Bronchial epithelial cell (primary cell): ENCODE measurements at regions not wholly inside any gene's neighbourhood (a gene's known extent, or its start where the extent isn't known, plus 50 kb on each side); places are given as distances from the start of the nearest gene placed in this dataset.
"Not testable (repeated sequence)": the region's sequence is repeated elsewhere in the genome, so short reads cannot be mapped to it uniquely, and the experiment has no call there.

ENCODE experiments used
- DNase-seq: peaks from one replicate; pipeline ENCODE4 v3.0.0-alpha.2; 2010; ENCODE audit warnings: low read depth
- FAIRE-seq: peaks from 2 replicates; lab custom pipeline; 2011; peaks lifted over from hg19 to GRCh38; lab: Jason Lieb, UNC
- H3K27me3 ChIP-seq: 2 replicates; pipeline ENCODE4 v1.5.1; 2011; ENCODE audit warnings: low read length; ENCODE audit not compliant: control insufficient read depth, insufficient read depth
- H3K36me3 ChIP-seq: 2 replicates; pipeline ENCODE4 v1.5.1; 2011; ENCODE audit warnings: low read length; ENCODE audit not compliant: control insufficient read depth, insufficient read depth
- H3K4me3 ChIP-seq: 2 replicates; pipeline ENCODE4 v1.5.1; 2011; ENCODE audit warnings: mild to moderate bottlenecking, low read depth, low read length, control low read depth
- TF ChIP-seq, protein P1 (sequence below): IDR thresholded peaks from 2 replicates; pipeline ENCODE4 v1.5.1; 2011; ENCODE audit warnings: mild to moderate bottlenecking, moderate library complexity, low read length, control low read depth, inconsistent platforms; ENCODE audit not compliant: insufficient read depth, severe bottlenecking

DNA sequence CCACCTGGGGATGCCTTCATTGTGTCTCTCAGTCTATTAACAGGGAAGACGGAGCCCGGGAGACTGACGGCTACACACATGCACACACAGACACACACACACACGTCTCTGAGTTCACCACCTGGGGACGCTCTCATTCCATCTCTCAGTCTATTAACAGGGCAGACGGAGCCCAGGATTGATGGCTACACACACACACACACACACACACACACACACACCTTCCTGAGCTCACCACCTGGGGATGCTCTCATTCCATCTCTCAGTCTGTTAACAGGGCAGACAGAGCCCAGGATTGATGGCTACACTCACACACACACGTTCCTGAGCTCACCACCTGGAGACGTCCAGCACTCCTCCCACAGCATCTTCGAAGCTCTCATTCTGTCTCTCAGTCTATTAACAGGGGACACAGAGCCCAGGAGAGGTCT is 143.9 kb downstream of the OR4M2 start:
- Histone ChIP-seq H3K27me3 (no peaks in the 10 kb centered on the region), H3K36me3 (no peaks in the 10 kb centered on the region), H3K4me3 (no peak overlapping the region)
- DNase-seq (no peak), FAIRE-seq (peak; percentile 7)
- TF ChIP-seq, protein P1, sequence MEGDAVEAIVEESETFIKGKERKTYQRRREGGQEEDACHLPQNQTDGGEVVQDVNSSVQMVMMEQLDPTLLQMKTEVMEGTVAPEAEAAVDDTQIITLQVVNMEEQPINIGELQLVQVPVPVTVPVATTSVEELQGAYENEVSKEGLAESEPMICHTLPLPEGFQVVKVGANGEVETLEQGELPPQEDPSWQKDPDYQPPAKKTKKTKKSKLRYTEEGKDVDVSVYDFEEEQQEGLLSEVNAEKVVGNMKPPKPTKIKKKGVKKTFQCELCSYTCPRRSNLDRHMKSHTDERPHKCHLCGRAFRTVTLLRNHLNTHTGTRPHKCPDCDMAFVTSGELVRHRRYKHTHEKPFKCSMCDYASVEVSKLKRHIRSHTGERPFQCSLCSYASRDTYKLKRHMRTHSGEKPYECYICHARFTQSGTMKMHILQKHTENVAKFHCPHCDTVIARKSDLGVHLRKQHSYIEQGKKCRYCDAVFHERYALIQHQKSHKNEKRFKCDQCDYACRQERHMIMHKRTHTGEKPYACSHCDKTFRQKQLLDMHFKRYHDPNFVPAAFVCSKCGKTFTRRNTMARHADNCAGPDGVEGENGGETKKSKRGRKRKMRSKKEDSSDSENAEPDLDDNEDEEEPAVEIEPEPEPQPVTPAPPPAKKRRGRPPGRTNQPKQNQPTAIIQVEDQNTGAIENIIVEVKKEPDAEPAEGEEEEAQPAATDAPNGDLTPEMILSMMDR: no peak

DNA sequence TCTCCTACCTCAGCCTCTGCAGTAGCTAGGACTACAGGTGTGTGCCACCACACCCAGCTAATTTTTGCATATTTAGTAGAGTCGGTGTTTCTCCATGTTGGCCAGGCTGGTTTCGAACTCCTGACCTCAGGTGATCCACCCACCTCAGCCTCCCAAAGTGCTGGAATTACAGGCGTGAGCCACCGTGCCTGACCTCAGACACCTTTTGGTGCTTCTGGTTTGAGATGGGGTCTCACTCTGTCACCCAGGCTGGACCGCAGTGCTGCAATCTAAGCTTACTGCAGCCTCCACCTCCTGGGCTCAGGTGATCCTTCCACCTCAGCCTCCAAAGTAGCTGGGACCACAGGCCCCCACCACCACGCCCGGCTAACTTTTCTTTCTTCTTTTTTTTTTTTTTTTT is 144.6 kb downstream of the OR4M2 start:
- DNase-seq, H3K27me3 ChIP-seq, H3K36me3 ChIP-seq, H3K4me3 ChIP-seq, FAIRE-seq: not testable (repeated sequence)

DNA sequence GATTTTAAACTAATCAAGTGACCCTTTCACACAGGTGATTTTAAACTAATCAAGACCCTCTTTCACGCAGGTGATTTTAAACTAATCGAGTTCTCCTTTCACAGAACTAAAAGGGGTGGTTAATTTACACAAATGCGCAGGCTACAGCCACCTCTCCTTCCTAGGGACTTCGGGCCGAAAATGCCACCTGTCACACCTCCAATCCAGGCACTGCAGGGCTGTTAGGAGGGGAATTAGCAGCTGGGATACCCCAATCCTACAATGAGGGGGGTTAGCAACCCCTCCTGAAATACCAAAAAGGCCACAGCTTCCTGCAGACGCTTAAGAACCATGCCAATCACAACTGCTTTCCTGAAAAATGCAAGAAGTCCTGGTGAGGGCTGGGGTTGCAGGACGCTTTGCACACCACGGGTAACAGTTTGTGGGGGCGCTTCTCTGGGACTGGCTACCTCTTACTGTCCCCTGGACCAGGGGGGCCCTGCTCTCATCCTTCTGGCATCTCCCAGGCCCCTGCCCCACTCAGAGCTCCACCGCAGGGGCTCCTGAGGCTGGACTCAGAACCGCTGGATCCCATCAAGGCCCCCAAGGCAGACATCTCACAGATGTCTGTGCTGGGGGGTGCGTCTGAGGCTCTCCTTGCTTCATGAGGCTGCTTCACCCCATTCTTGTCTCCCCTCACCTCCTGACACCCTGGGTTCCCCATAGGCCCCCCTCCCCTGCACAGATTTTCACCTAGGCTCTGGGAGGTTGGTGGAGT is 145.9 kb downstream of the OR4M2 start:
- DNase-seq (no peak), FAIRE-seq (no peak)
- H3K4me3 ChIP-seq: no peak overlapping the region
- H3K36me3 ChIP-seq: no peaks in the 10 kb centered on the region
- H3K27me3 ChIP-seq: no peaks in the 10 kb centered on the region
- TF ChIP-seq, protein P1: no peak

- TF ChIP-seq, protein P1: no peak
- Histone ChIP-seq H3K36me3 (no peaks in the 10 kb centered on the region), H3K4me3 (no peak overlapping the region), H3K27me3 (no peaks in the 10 kb centered on the region)
- DNase-seq: no peak
- no peak for FAIRE-seq
Observed at GRCh38 chr15:22227411-22228100, 147.2 kb downstream of the OR4M2 start.

DNA sequence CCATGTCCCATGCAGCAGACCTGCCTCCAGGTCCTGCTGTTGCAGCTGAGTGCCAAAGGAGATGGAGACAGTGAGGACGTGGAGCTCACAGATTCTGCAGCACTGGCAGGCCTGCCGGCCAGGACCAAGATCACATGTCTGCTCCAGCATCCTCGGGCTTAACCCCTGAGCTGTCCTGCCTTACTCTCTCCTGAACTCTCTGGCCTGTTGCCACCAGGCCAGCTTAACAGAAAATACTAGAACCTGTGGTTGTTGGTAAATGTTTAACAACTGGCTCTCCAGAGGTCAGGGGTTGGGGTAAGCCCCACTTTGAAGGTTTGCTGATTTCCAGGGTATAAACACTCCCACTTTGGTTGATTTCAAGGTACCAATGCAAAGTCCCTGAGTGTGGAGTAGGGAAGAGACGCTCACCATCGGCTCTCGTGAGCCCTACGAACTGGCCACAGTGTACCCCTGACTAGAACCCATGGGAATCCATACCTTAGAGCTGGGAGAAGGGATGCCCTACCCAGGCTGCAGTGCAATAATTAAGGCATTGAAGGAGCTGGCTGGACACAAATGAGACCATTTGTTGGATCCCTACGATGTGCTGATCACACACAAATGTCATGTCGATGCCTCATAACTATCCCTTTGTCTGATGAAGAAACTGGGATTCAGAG is 147.9 kb downstream of the OR4M2 start:
- no peak for DNase-seq
- Histone ChIP-seq H3K4me3 (no peak overlapping the region), H3K36me3 (no peaks in the 10 kb centered on the region), H3K27me3 (no peaks in the 10 kb centered on the region)
- FAIRE-seq: peak; percentile 99
- TF ChIP-seq, protein P1: no peak
